ENCODE measurements at regions not wholly inside any gene's neighbourhood (a gene's known extent, or its start where the extent isn't known, plus 50 kb on each side); places are given as distances from the start of the nearest gene placed in this dataset.

DNA sequence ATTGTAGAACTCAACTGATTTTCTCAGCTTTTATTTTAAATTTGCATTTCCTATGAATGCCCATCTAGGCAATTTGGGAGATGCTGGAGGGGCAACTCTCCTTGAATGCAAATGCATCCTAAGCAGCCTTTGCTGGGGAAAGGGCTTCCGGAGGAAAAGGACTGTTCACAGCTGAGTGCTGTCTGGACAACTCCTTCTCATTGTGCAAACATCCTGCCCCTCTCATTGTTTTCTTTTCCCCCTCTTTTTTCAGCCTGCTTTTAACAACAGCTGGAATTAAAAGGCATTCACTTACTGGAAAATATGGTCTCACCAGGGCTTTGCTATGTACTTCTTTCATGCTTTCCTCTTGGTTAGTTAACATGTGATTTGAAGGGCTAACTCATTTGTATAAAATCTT, 397.8 kb downstream of the FUT8 start:
- POLR2A ChIA-PET, result no interaction called here
- H3K27ac ChIP-seq (ENCODE audit: low read depth, low read length), result no peak overlapping the region

DNA sequence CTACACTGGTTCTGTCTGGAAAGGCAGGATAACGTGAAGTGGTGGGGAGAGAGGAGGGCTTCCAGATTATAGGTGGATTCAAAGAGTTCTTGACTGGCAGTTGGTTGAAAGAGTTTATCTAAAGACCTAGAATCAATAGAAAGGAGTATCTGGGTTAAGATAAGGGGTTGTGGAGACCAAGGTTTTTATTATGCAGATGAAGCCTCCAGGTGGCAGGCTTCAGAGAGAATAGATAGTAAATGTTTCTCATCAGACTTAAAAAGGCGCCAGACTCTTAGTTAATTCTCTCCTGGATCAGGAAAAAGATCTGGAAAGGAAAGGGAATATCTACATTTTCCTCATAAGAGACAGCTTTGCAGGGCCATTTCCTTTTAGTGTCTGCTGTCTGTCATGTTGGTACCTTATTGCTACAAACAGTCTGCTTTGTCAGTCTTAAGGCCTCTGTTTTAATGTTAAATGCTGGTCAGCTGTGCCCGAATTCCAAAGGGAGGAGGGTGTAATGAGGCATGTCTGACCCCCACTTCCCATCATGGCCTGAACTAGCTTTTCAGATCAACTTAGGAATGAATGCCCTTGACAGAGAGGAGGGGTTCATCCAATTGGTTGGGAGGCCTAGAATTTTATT, 401.3 kb downstream of the FUT8 start:
- H3K9me3 ChIP-seq (ENCODE audit: low read length), result no peaks in the 10 kb centered on the region
- H3K4me3 ChIP-seq (ENCODE audit: low read length), result no peak overlapping the region
- no peaks in the 10 kb centered on the region for H3K27me3 ChIP-seq (ENCODE audit: insufficient read depth, low read length, poor library complexity, severe bottlenecking)
- Mint-ChIP-seq H3K4me3 (no peak overlapping the region), H3K36me3 (no peaks in the 10 kb centered on the region), H3K4me1 (peaks cover 0 to 5% (median 0%) of the 10 kb centered on the region in 3 donors), H3K27ac (no peak overlapping the region), H3K27me3 (peaks cover 0 to 4% of the 10 kb centered on the region in 2 donors), H3K9me3 (no peaks in the 10 kb centered on the region)
- H3K4me1 ChIP-seq (ENCODE audit: insufficient read depth, low read length), result no peaks in the 10 kb centered on the region
- H3K27ac ChIP-seq (ENCODE audit: low read depth, low read length), result no peak overlapping the region
- ChIA-PET POLR2A (no interaction called here), CTCF (interaction anchor here (1.4 to 3.3 kb wide), 4 partner anchors 11 to 257 kb away, joined by 3 to 14 read pairs (median 6); no protein-coding TSS in a partner anchor)
- no peak for DNase-seq
- H3K36me3 ChIP-seq (ENCODE audit: insufficient read depth, low read length), result no peaks in the 10 kb centered on the region

More for the DNA sequence above, 397.8 kb downstream of the FUT8 start:
- no peak for DNase-seq
- Histone ChIP-seq H3K4me1 (ENCODE audit: insufficient read depth, low read length) (no peaks in the 10 kb centered on the region), H3K9me3 (ENCODE audit: low read length) (peaks cover 6% of the 10 kb centered on the region), H3K4me3 (ENCODE audit: low read length) (no peak overlapping the region), H3K27me3 (ENCODE audit: insufficient read depth, low read length, poor library complexity, severe bottlenecking) (no peaks in the 10 kb centered on the region), H3K36me3 (ENCODE audit: insufficient read depth, low read length) (no peaks in the 10 kb centered on the region)
- no peak overlapping the region for H3K27ac Mint-ChIP-seq
- peaks cover 0 to 5% (median 0%) of the 10 kb centered on the region in 3 donors for H3K4me1 Mint-ChIP-seq
- H3K27me3 Mint-ChIP-seq, result peaks cover 0 to 4% of the 10 kb centered on the region in 2 donors
- CTCF ChIA-PET, result interaction anchor here (0.6 to 1.0 kb wide), 2 partner anchors 10 to 386 kb away, joined by 3 to 4 read pairs; no protein-coding TSS in a partner anchor
- no peak overlapping the region for H3K4me3 Mint-ChIP-seq
- H3K9me3 Mint-ChIP-seq, result no peaks in the 10 kb centered on the region
- H3K36me3 Mint-ChIP-seq, result no peaks in the 10 kb centered on the region

DNA sequence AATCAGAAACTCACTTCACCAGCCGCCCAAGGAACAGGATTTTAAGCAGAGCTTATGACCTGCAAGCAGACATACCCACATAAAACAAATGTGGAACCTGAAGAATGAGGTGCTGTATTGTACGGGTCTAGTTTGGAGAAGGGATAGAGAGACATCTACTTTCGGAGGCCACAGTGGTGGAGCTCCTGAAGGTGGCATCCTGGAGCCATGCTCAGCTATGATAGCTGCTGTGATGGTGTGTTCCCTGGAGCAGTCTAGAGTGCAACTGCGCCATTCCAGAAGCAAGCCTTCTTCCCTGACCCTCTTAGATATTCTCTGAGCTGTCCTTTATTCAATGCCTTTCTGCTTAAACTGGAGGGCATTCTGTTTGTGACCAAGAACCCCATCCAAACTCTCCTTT, 402.6 kb downstream of the FUT8 start:
- H3K4me3 Mint-ChIP-seq, result no peak overlapping the region
- no peak for DNase-seq
- ChIA-PET POLR2A (no interaction called here), CTCF (interaction anchor here (1.4 to 3.3 kb wide), 4 partner anchors 9 to 256 kb away, joined by 3 to 14 read pairs (median 6); no protein-coding TSS in a partner anchor)
- H3K27ac ChIP-seq (ENCODE audit: low read depth, low read length), result no peak overlapping the region
- no peak overlapping the region for H3K27ac Mint-ChIP-seq
- no peaks in the 10 kb centered on the region for H3K27me3 ChIP-seq (ENCODE audit: insufficient read depth, low read length, poor library complexity, severe bottlenecking)
- no peak overlapping the region for H3K4me3 ChIP-seq (ENCODE audit: low read length)
- H3K9me3 Mint-ChIP-seq, result no peaks in the 10 kb centered on the region
- H3K36me3 Mint-ChIP-seq, result no peaks in the 10 kb centered on the region
- H3K9me3 ChIP-seq (ENCODE audit: low read length), result no peaks in the 10 kb centered on the region
- no peaks in the 10 kb centered on the region for H3K4me1 ChIP-seq (ENCODE audit: insufficient read depth, low read length)
- peaks cover 0 to 5% (median 0%) of the 10 kb centered on the region in 3 donors for H3K4me1 Mint-ChIP-seq
- no peaks in the 10 kb centered on the region for H3K36me3 ChIP-seq (ENCODE audit: insufficient read depth, low read length)
- H3K27me3 Mint-ChIP-seq, result peaks cover 0 to 4% of the 10 kb centered on the region in 2 donors

DNA sequence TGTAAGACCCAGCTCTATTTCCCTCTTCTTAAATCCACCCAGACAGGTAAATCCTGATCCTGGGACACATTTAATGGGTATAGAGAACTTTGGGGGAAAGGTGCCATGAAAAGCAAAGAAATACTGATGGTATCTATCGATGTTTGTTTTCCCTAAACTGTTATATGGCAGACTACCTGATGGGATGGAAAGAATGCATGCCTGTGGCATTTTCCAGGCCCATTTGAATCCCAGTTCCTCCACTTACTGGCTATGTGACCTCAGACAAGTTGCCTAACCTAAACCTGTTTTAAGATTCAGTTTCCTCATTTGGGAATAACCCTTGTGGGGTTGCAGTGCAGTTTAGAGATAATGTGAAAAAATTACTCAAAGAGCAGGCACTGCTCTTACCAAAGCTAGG, 404.5 kb downstream of the FUT8 start:
- Mint-ChIP-seq H3K27ac (no peak overlapping the region), H3K27me3 (peaks cover 0 to 1% of the 10 kb centered on the region in 2 donors), H3K4me3 (no peak overlapping the region), H3K36me3 (no peaks in the 10 kb centered on the region), H3K4me1 (peaks cover 0 to 5% (median 5%) of the 10 kb centered on the region in 3 donors), H3K9me3 (no peaks in the 10 kb centered on the region)
- ChIA-PET POLR2A (no interaction called here), CTCF (no interaction called here)
- Histone ChIP-seq H3K27ac (ENCODE audit: low read depth, low read length) (no peak overlapping the region), H3K4me3 (ENCODE audit: low read length) (no peak overlapping the region), H3K27me3 (ENCODE audit: insufficient read depth, low read length, poor library complexity, severe bottlenecking) (no peaks in the 10 kb centered on the region), H3K9me3 (ENCODE audit: low read length) (no peaks in the 10 kb centered on the region), H3K4me1 (ENCODE audit: insufficient read depth, low read length) (no peaks in the 10 kb centered on the region), H3K36me3 (ENCODE audit: insufficient read depth, low read length) (no peaks in the 10 kb centered on the region)
- DNase-seq, result no peak

DNA sequence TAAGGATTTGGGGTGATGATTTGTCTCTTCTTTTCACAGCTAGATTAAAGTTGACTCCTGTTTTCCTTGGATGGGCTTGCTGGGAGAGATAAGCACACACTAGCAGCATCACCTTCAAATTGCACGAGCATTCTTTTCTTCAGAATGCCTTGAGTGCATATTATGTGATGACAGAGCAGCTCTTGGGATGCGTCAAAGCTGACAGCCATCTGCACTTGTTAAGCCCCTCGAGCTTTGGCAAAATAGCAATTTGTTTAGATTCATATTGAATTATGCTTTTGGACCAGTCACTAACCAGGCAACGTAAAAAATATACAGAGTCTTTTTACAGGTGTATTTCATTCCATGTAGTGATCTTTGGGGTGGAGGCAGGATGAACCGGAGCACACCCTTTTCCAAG, 407.0 kb downstream of the FUT8 start:
- H3K4me3 ChIP-seq (ENCODE audit: low read length), result no peak overlapping the region
- H3K4me1 ChIP-seq (ENCODE audit: insufficient read depth, low read length), result peaks cover 4% of the 10 kb centered on the region
- Mint-ChIP-seq H3K9me3 (no peaks in the 10 kb centered on the region), H3K27ac (no peak overlapping the region), H3K4me1 (peaks cover 4 to 8% (median 5%) of the 10 kb centered on the region in 3 donors), H3K27me3 (no peaks in the 10 kb centered on the region), H3K4me3 (no peak overlapping the region), H3K36me3 (no peaks in the 10 kb centered on the region)
- CTCF ChIA-PET, result interaction anchor here (2.7 kb wide), 1 partner anchor 140 kb away, joined by 14 read pairs; no protein-coding TSS in a partner anchor
- H3K36me3 ChIP-seq (ENCODE audit: insufficient read depth, low read length), result no peaks in the 10 kb centered on the region
- no peak for DNase-seq
- no peaks in the 10 kb centered on the region for H3K27me3 ChIP-seq (ENCODE audit: insufficient read depth, low read length, poor library complexity, severe bottlenecking)
- H3K27ac ChIP-seq (ENCODE audit: low read depth, low read length), result no peak overlapping the region
- POLR2A ChIA-PET, result no interaction called here
- H3K9me3 ChIP-seq (ENCODE audit: low read length), result no peaks in the 10 kb centered on the region

DNA sequence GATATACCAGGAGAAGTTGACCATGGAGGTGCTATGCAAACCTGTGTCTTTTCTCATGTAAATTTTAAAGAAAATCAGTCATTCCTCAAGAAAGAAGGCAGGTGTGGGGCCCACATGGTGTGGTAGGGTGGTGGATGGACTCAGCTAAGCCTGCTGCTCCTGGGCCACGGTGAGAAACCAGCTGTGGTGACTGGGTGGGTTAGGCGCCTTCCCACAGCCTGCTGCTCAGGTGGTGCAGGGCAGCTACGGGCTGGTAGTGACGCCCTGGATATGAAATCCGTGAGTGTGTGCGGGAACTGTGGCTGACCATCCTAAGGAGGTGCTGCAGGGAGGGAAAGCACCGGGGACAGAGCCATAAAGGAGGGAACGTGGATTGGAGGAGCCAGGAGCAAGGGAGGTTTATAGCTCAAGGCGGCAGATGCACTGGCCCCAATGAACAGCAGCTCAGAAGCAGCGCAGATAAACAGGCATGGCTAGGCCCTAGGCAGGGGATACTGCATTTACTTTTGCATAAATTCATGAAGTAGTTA, 408.8 kb downstream of the FUT8 start:
- H3K27me3 Mint-ChIP-seq, result no peaks in the 10 kb centered on the region
- H3K9me3 Mint-ChIP-seq, result no peaks in the 10 kb centered on the region
- H3K36me3 Mint-ChIP-seq, result peaks cover 0 to 3% (median 0%) of the 10 kb centered on the region in 3 donors
- Histone ChIP-seq H3K4me1 (ENCODE audit: insufficient read depth, low read length) (peaks cover 7% of the 10 kb centered on the region), H3K36me3 (ENCODE audit: insufficient read depth, low read length) (no peaks in the 10 kb centered on the region), H3K27ac (ENCODE audit: low read depth, low read length) (no peak overlapping the region), H3K27me3 (ENCODE audit: insufficient read depth, low read length, poor library complexity, severe bottlenecking) (no peaks in the 10 kb centered on the region), H3K9me3 (ENCODE audit: low read length) (no peaks in the 10 kb centered on the region), H3K4me3 (ENCODE audit: low read length) (no peak overlapping the region)
- no peak overlapping the region for H3K4me3 Mint-ChIP-seq
- DNase-seq, result no peak
- H3K4me1 Mint-ChIP-seq, result peaks cover 8 to 12% (median 12%) of the 10 kb centered on the region in 3 donors
- ChIA-PET POLR2A (interaction anchor here (0.6 kb wide), 1 partner anchor 406 kb away, joined by 5 read pairs; no protein-coding TSS in a partner anchor), CTCF (interaction anchor here (1.2 to 2.7 kb wide), 4 partner anchors 26 to 657 kb away, joined by 3 to 14 read pairs (median 7); no protein-coding TSS in a partner anchor)
- no peak overlapping the region for H3K27ac Mint-ChIP-seq

DNA sequence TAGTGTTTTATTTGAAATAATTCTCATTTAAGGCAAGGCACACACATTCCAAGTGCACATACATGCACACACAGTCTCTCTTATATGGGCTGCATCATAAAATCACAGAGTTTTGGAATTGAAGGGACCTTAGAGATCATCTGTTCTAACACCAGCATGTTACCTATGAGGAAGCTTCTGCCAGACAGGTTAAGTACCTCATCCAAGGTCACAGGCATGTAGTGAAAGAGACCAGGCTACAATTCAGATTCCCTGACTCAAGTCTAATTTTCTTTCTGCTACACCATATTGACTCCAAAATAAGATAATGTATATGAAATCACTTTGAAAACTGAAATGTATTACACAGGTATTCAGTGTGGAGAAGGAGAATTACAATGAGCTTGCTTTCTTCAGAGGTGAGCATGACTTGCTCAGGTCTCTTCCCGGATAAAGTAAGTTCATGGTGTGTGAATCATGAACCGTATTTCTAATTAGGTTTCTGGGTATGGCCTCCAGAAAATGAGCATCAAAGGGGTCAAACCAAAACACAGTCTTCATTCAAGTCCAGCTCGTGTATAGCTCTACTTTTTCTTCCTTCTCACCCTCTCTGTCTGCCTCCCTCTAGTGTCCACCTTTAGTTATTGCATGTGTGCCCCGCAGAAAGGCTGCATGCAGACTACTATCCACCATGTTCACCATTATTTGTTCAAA, 411.9 kb downstream of the FUT8 start:
- Histone ChIP-seq H3K4me1 (ENCODE audit: insufficient read depth, low read length) (peaks cover 7% of the 10 kb centered on the region), H3K27me3 (ENCODE audit: insufficient read depth, low read length, poor library complexity, severe bottlenecking) (no peaks in the 10 kb centered on the region), H3K36me3 (ENCODE audit: insufficient read depth, low read length) (no peaks in the 10 kb centered on the region), H3K9me3 (ENCODE audit: low read length) (no peaks in the 10 kb centered on the region), H3K4me3 (ENCODE audit: low read length) (no peak overlapping the region), H3K27ac (ENCODE audit: low read depth, low read length) (no peak overlapping the region)
- H3K9me3 Mint-ChIP-seq, result no peaks in the 10 kb centered on the region
- peak; percentile 20 to 72 (median 53) for DNase-seq
- H3K4me3 Mint-ChIP-seq, result peak overlapping the region in 2 of 7 donors; percentile 2 to 53
- peaks cover 0 to 3% (median 0%) of the 10 kb centered on the region in 3 donors for H3K36me3 Mint-ChIP-seq
- POLR2A ChIA-PET, result interaction anchor here (0.6 to 1.2 kb wide), 2 partner anchors 37 to 138 kb away, joined by 3 to 5 read pairs; no protein-coding TSS in a partner anchor
- peak overlapping the region in 2 of 8 donors; percentile 5 to 48 for H3K27ac Mint-ChIP-seq
- peaks cover 8 to 14% (median 12%) of the 10 kb centered on the region in 3 donors for H3K4me1 Mint-ChIP-seq
- H3K27me3 Mint-ChIP-seq, result peaks cover 0 to 2% of the 10 kb centered on the region in 2 donors
- CTCF ChIA-PET, result interaction anchor here (0.6 to 4.4 kb wide), 43 partner anchors 9 to 720 kb away, joined by 3 to 69 read pairs (median 4); partner anchors contain the start of gene FUT8

DNA sequence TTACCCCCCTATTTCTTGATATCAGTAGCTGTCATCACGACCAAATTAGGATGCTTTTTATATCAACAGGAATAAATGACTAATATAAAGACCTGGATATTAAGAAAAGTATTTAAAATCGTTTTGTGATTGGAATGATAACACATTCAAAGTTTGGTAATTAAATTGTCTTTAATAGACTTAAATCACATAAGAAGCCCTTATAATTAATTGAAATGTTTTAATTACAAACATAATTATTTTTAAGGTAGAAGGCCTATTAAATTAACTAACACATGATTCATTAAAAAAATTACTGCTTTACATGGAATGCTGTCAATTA, 412.4 kb downstream of the FUT8 start:
- H3K27ac Mint-ChIP-seq, result no peak overlapping the region
- H3K4me3 Mint-ChIP-seq, result no peak overlapping the region
- H3K36me3 Mint-ChIP-seq, result peaks cover 0 to 3% (median 0%) of the 10 kb centered on the region in 3 donors
- CTCF ChIA-PET, result interaction anchor here (0.7 to 4.4 kb wide), 32 partner anchors 8 to 721 kb away, joined by 3 to 69 read pairs (median 4); partner anchors contain the start of gene FUT8
- no peak for DNase-seq
- no peaks in the 10 kb centered on the region for H3K9me3 ChIP-seq (ENCODE audit: low read length)
- peaks cover 7% of the 10 kb centered on the region for H3K4me1 ChIP-seq (ENCODE audit: insufficient read depth, low read length)
- H3K36me3 ChIP-seq (ENCODE audit: insufficient read depth, low read length), result no peaks in the 10 kb centered on the region
- no peaks in the 10 kb centered on the region for H3K9me3 Mint-ChIP-seq
- H3K27me3 Mint-ChIP-seq, result peaks cover 0 to 2% of the 10 kb centered on the region in 2 donors
- H3K4me3 ChIP-seq (ENCODE audit: low read length), result no peak overlapping the region
- POLR2A ChIA-PET, result interaction anchor here (1.2 kb wide), 1 partner anchor 36 kb away, joined by 3 read pairs; no protein-coding TSS in a partner anchor
- H3K27me3 ChIP-seq (ENCODE audit: insufficient read depth, low read length, poor library complexity, severe bottlenecking), result no peaks in the 10 kb centered on the region
- peaks cover 8 to 18% (median 12%) of the 10 kb centered on the region in 3 donors for H3K4me1 Mint-ChIP-seq
- no peak overlapping the region for H3K27ac ChIP-seq (ENCODE audit: low read depth, low read length)
